Ishikawa (cell line): ENCODE measurements at regions not wholly inside any gene's neighbourhood (a gene's known extent, or its start where the extent isn't known, plus 50 kb on each side); places are given as distances from the start of the nearest gene placed in this dataset.

Experiments
- CEBPB ChIP-seq: IDR thresholded peaks from 2 replicates; pipeline ENCODE4 v1.6.1; 2012
- CREB1 ChIP-seq: IDR thresholded peaks from 2 replicates; pipeline ENCODE4 v1.6.1; 2012; ENCODE audit warnings: low read depth
- EGR1 ChIP-seq: IDR thresholded peaks from 2 replicates; pipeline ENCODE4 v1.6.1; 2012
- EP300 ChIP-seq: IDR thresholded peaks from 2 replicates; pipeline ENCODE4 v1.6.1; 2012; ENCODE audit warnings: borderline replicate concordance
- FOXM1 ChIP-seq: IDR thresholded peaks from 2 replicates; pipeline ENCODE4 v1.6.1; 2012; ENCODE audit warnings: low read depth, borderline replicate concordance
- MAX ChIP-seq: IDR thresholded peaks from 2 replicates; pipeline ENCODE4 v1.6.1; 2012
- RAD21 ChIP-seq: IDR thresholded peaks from 2 replicates; pipeline ENCODE4 v1.6.1; 2012; ENCODE audit warnings: low read depth
- REST ChIP-seq: IDR thresholded peaks from 2 replicates; pipeline ENCODE4 v1.6.1; 2012; ENCODE audit warnings: low read depth, mild to moderate bottlenecking
- TAF1 ChIP-seq: IDR thresholded peaks from 2 replicates; pipeline ENCODE4 v1.6.1; 2012; ENCODE audit warnings: low read depth, mild to moderate bottlenecking
- TCF12 ChIP-seq: IDR thresholded peaks from 2 replicates; pipeline ENCODE4 v1.6.1; 2012; ENCODE audit warnings: low read depth
- TEAD4 ChIP-seq: IDR thresholded peaks from 2 replicates; pipeline ENCODE4 v1.6.1; 2012
- USF1 ChIP-seq: IDR thresholded peaks from 2 replicates; pipeline ENCODE4 v1.6.1; 2012
- YY1 ChIP-seq: IDR thresholded peaks from 2 replicates; pipeline ENCODE4 v1.6.1; 2012; ENCODE audit warnings: low read depth
- ZBTB7A ChIP-seq: IDR thresholded peaks from 2 replicates; pipeline ENCODE4 v1.6.1; 2012; ENCODE audit warnings: low read depth

GRCh38 chr12:45637706-45638105, 91.8 kb upstream of the ARID2 start:
- no peak for TF ChIP-seq REST
- TF ChIP-seq RAD21, result no peak
- no peak for TF ChIP-seq YY1
- no peak for TF ChIP-seq CEBPB
- TF ChIP-seq EP300, result no peak
- TF ChIP-seq MAX, result no peak
- TF ChIP-seq FOXM1, result no peak
- TF ChIP-seq TEAD4, result no peak
- no peak for TF ChIP-seq TAF1
- TF ChIP-seq USF1, result no peak
- no peak for TF ChIP-seq TCF12
- TF ChIP-seq CREB1, result no peak
- TF ChIP-seq EGR1, result no peak
- TF ChIP-seq ZBTB7A, result no peak
